Upper lobe of left lung (tissue), 4 donors: ENCODE measurements at regions not wholly inside any gene's neighbourhood (a gene's known extent, or its start where the extent isn't known, plus 50 kb on each side); places are given as distances from the start of the nearest gene placed in this dataset.

ENCODE experiments used
- CTCF ChIP-seq, 6 experiments: fragments of 450-650 bp in 4 of 6; fragments of 200-600 bp in 2 of 6; sonication (generic) in 2 of 6; IDR thresholded peaks; one replicate each; pipeline ENCODE4 v1.5.1; 2016 to 2019; ENCODE audit warnings: antibody characterized with exemption in 6 of 6
- EP300 ChIP-seq, 4 donors: sonication (generic); formaldehyde crosslinking; IDR thresholded peaks; one replicate each; pipeline ENCODE4 v1.5.1; 2017; ENCODE audit warnings: antibody characterized with exemption in 4 of 4, control low read depth in 2 of 4

- TF ChIP-seq CTCF (IDR thresholded peaks at IDR 0.05) = no peak
- no peak for TF ChIP-seq EP300 (IDR thresholded peaks at IDR 0.05)
Observed at GRCh38 chr7:24134535-24134934, 149.5 kb upstream of the NPY start.
